22Rv1 (cell line): ENCODE measurements at regions not wholly inside any gene's neighbourhood (a gene's known extent, or its start where the extent isn't known, plus 50 kb on each side); places are given as distances from the start of the nearest gene placed in this dataset.
A peak's percentile ranks its signal among the peaks of the same experiment; 100 is the strongest.

Source experiments
- H3K27ac ChIP-seq: fragments of 450-650 bp; 2 replicates; pipeline ENCODE4 v1.5.1; 2017
- CTCF ChIP-seq: fragments of 450-650 bp; IDR thresholded peaks from 2 replicates; pipeline ENCODE4 v1.5.1; 2017; ENCODE audit warnings: mild to moderate bottlenecking
- ZFX ChIP-seq: fragments of 450-650 bp; IDR thresholded peaks from 2 replicates; pipeline ENCODE4 v1.6.1; 2017; ENCODE audit warnings: antibody characterized with exemption, borderline replicate concordance

- TF ChIP-seq ZFX (no peak), CTCF (no peak)
- H3K27ac ChIP-seq = no peak overlapping the region
These were observed 63.5 kb upstream of the BARX1 start for GRCh38 chr9:94018628-94019027.

GRCh38 chr9:94017939-94018531 lies 62.9 kb upstream of the BARX1 start:
- TF ChIP-seq CTCF (no peak), ZFX (no peak)
- no peak overlapping the region for H3K27ac ChIP-seq

- TF ChIP-seq ZFX = no peak
- H3K27ac ChIP-seq = no peak overlapping the region
These were observed 61.6 kb upstream of the BARX1 start for GRCh38 chr9:94016744-94017143.

- no peak for TF ChIP-seq CTCF
- no peak overlapping the region for H3K27ac ChIP-seq
These were observed 59.8 kb upstream of the BARX1 start for GRCh38 chr9:94014920-94015319.

- no peak overlapping the region for H3K27ac ChIP-seq
- peak; percentile 79 for TF ChIP-seq CTCF
- TF ChIP-seq ZFX = no peak
These were observed 59.0 kb upstream of the BARX1 start for GRCh38 chr9:94014066-94014654.

- TF ChIP-seq CTCF (no peak), ZFX (no peak)
- no peak overlapping the region for H3K27ac ChIP-seq
These were observed 55.9 kb upstream of the BARX1 start for GRCh38 chr9:94010980-94011533.

- TF ChIP-seq CTCF = no peak
- no peak overlapping the region for H3K27ac ChIP-seq
These were observed 50.2 kb upstream of the BARX1 start for GRCh38 chr9:94005272-94005901.
